SU-DHL-6 (cell line): ENCODE measurements at regions not wholly inside any gene's neighbourhood (a gene's known extent, or its start where the extent isn't known, plus 50 kb on each side); places are given as distances from the start of the nearest gene placed in this dataset.

Experiments used
- EZH2phosphoT487 ChIP-seq: fragments of 200-600 bp; sonication (generic), shearing (Covaris generic); conservative IDR thresholded peaks from 2 replicates; pipeline ENCODE4 v1.6.1; 2018; ENCODE audit warnings: mild to moderate bottlenecking, antibody characterized with exemption, low read length, moderate library complexity, mixed read lengths
- TF ChIP-seq, protein P1 (sequence below): fragments of 200-600 bp; sonication (generic); IDR thresholded peaks from one replicate; pipeline ENCODE4 v1.5.1; 2017; ENCODE audit warnings: antibody characterized with exemption, mild to moderate bottlenecking, low read length, moderate library complexity; ENCODE audit not compliant: insufficient read depth, poor library complexity, severe bottlenecking

- TF ChIP-seq, protein P1, sequence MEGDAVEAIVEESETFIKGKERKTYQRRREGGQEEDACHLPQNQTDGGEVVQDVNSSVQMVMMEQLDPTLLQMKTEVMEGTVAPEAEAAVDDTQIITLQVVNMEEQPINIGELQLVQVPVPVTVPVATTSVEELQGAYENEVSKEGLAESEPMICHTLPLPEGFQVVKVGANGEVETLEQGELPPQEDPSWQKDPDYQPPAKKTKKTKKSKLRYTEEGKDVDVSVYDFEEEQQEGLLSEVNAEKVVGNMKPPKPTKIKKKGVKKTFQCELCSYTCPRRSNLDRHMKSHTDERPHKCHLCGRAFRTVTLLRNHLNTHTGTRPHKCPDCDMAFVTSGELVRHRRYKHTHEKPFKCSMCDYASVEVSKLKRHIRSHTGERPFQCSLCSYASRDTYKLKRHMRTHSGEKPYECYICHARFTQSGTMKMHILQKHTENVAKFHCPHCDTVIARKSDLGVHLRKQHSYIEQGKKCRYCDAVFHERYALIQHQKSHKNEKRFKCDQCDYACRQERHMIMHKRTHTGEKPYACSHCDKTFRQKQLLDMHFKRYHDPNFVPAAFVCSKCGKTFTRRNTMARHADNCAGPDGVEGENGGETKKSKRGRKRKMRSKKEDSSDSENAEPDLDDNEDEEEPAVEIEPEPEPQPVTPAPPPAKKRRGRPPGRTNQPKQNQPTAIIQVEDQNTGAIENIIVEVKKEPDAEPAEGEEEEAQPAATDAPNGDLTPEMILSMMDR, result no peak
- TF ChIP-seq EZH2phosphoT487, result no peak
Observed at GRCh38 chr7:26102176-26102575, 49.8 kb upstream of the NFE2L3 start.
